HEK293 (cell line): ENCODE measurements at regions not wholly inside any gene's neighbourhood (a gene's known extent, or its start where the extent isn't known, plus 50 kb on each side); places are given as distances from the start of the nearest gene placed in this dataset.

Experiments
- CTCF ChIA-PET: fragments of 350-600 bp; formaldehyde crosslinking; extraction: SDS; loops from one replicate; lab custom pipeline; 2021; ENCODE audit warnings: antibody characterized with exemption; lab: Yijun Ruan, JAX
- POLR2A ChIA-PET: fragments of 300-600 bp; formaldehyde crosslinking; extraction: SDS; loops from one replicate; lab custom pipeline; 2020; ENCODE audit warnings: antibody characterized with exemption, inconsistent platforms; lab: Yijun Ruan, JAX
- H3K27ac ChIP-seq: fragments of 200-500 bp; sonication (Bioruptor generic); 2 replicates; pipeline ENCODE4 v1.5.1; 2014; ENCODE audit warnings: low read depth, low read length, control low read depth, inconsistent platforms; ENCODE audit errors: extremely low read depth
- H3K36me3 ChIP-seq, 2 experiments: fragments of 200-500 bp in 1 of 2; sonication (Bioruptor generic) in 1 of 2; 1 replicate in 1 of 2; 2 replicates in 1 of 2; pipeline ENCODE4 v1.5.1; 2014 to 2017; ENCODE audit warnings: inconsistent platforms in 2 of 2, low read length in 2 of 2; ENCODE audit not compliant: control insufficient read depth in 2 of 2, insufficient read depth in 1 of 2
- H3K4me1 ChIP-seq: fragments of 200-500 bp; sonication (Bioruptor generic); 2 replicates; pipeline ENCODE4 v1.5.1; 2014; ENCODE audit warnings: mild to moderate bottlenecking, low read length, inconsistent platforms; ENCODE audit not compliant: control insufficient read depth, insufficient read depth
- H3K4me3 ChIP-seq: 2 replicates; pipeline ENCODE4 v1.5.1; 2011; ENCODE audit warnings: low read depth, mild to moderate bottlenecking, control low read depth, low read length, moderate library complexity
- H3K9me3 ChIP-seq: fragments of 200-500 bp; sonication (Bioruptor generic); 2 replicates; pipeline ENCODE4 v1.5.1; 2014; ENCODE audit warnings: low read depth, low read length, inconsistent platforms; ENCODE audit not compliant: control insufficient read depth, insufficient read depth
- CTCF ChIP-seq: fragments of 450-650 bp; formaldehyde crosslinking; IDR thresholded peaks from 2 replicates; pipeline ENCODE4 v1.5.1; 2016; ENCODE audit warnings: missing biosample characterization, missing genetic modification characterization
- HOXA7 ChIP-seq: sonication (generic); formaldehyde crosslinking; IDR thresholded peaks from 2 replicates; pipeline ENCODE4 v1.8.1; 2022; ENCODE audit warnings: missing genetic modification reagents, borderline replicate concordance
- SALL2 ChIP-seq: fragments of 450-650 bp; formaldehyde crosslinking; IDR thresholded peaks from 2 replicates; pipeline ENCODE4 v1.5.0; 2017; ENCODE audit warnings: missing biosample characterization, mild to moderate bottlenecking, missing genetic modification characterization, borderline replicate concordance
- SCRT1 ChIP-seq: fragments of 450-650 bp; formaldehyde crosslinking; IDR thresholded peaks from 2 replicates; pipeline ENCODE4 v1.5.1; 2016; ENCODE audit warnings: missing biosample characterization, missing genetic modification characterization, borderline replicate concordance
- WT1 ChIP-seq: fragments of 450-650 bp; formaldehyde crosslinking; IDR thresholded peaks from 2 replicates; pipeline ENCODE4 v1.5.1; 2016; ENCODE audit warnings: missing biosample characterization, missing genetic modification characterization
- ZBTB17 ChIP-seq: fragments of 450-650 bp; formaldehyde crosslinking; IDR thresholded peaks from 2 replicates; pipeline ENCODE4 v1.5.1; 2016; ENCODE audit warnings: missing biosample characterization, missing genetic modification characterization
- ZBTB49 ChIP-seq: fragments of 450-650 bp; formaldehyde crosslinking; IDR thresholded peaks from 2 replicates; pipeline ENCODE4 v1.5.1; 2016; ENCODE audit warnings: missing biosample characterization, missing genetic modification characterization, low read depth
- ZNF121 ChIP-seq: fragments of 450-650 bp; formaldehyde crosslinking; IDR thresholded peaks from 2 replicates; pipeline ENCODE4 v1.5.1; 2016; ENCODE audit warnings: missing biosample characterization, missing genetic modification characterization
- ZNF157 ChIP-seq: fragments of 450-650 bp; formaldehyde crosslinking; IDR thresholded peaks from 2 replicates; pipeline ENCODE4 v1.5.1; 2016; ENCODE audit warnings: missing biosample characterization, missing genetic modification characterization
- ZNF19 ChIP-seq: fragments of 450-650 bp; formaldehyde crosslinking; IDR thresholded peaks from 2 replicates; pipeline ENCODE4; 2016; ENCODE audit warnings: missing biosample characterization, missing genetic modification characterization, low read depth
- ZNF214 ChIP-seq: fragments of 450-650 bp; formaldehyde crosslinking; IDR thresholded peaks from 2 replicates; pipeline ENCODE4 v1.5.1; 2017; ENCODE audit warnings: missing biosample characterization, mild to moderate bottlenecking, missing genetic modification characterization, borderline replicate concordance
- ZNF266 ChIP-seq: fragments of 450-650 bp; formaldehyde crosslinking; IDR thresholded peaks from 2 replicates; pipeline ENCODE4 v1.5.1; 2016; ENCODE audit warnings: missing biosample characterization, missing genetic modification characterization, low read depth
- ZNF280C ChIP-seq: fragments of 450-650 bp; formaldehyde crosslinking; IDR thresholded peaks from 2 replicates; pipeline ENCODE4 v1.5.1; 2016; ENCODE audit warnings: missing biosample characterization, missing genetic modification characterization
- ZNF280D ChIP-seq: fragments of 450-650 bp; formaldehyde crosslinking; IDR thresholded peaks from 2 replicates; pipeline ENCODE4 v1.5.1; 2016; ENCODE audit warnings: missing biosample characterization, missing genetic modification characterization
- ZNF302 ChIP-seq: fragments of 450-650 bp; formaldehyde crosslinking; IDR thresholded peaks from 2 replicates; pipeline ENCODE4 v1.5.1; 2016; ENCODE audit warnings: missing biosample characterization, missing genetic modification characterization, low read depth
- ZNF37A ChIP-seq: fragments of 450-650 bp; IDR thresholded peaks from 2 replicates; pipeline ENCODE4 v1.5.1; 2018; ENCODE audit warnings: missing biosample characterization, missing genetic modification characterization
- ZNF621 ChIP-seq: fragments of 450-650 bp; formaldehyde crosslinking; IDR thresholded peaks from 2 replicates; pipeline ENCODE4 v1.5.1; 2017; ENCODE audit warnings: missing biosample characterization, missing genetic modification characterization
- ZNF629 ChIP-seq: fragments of 450-650 bp; formaldehyde crosslinking; IDR thresholded peaks from 2 replicates; pipeline ENCODE4 v1.5.1; 2017; ENCODE audit warnings: missing biosample characterization, missing genetic modification characterization
- ZNF768 ChIP-seq: fragments of 450-650 bp; formaldehyde crosslinking; IDR thresholded peaks from 2 replicates; pipeline ENCODE4 v1.5.1; 2018; ENCODE audit warnings: missing biosample characterization, mild to moderate bottlenecking, missing genetic modification characterization
- ZNF792 ChIP-seq: fragments of 450-650 bp; formaldehyde crosslinking; IDR thresholded peaks from 2 replicates; pipeline ENCODE4 v1.5.1; 2016; ENCODE audit warnings: missing biosample characterization, missing genetic modification characterization
- ZNF837 ChIP-seq: fragments of 450-650 bp; formaldehyde crosslinking; IDR thresholded peaks from 2 replicates; pipeline ENCODE4 v1.5.1; 2016; ENCODE audit warnings: missing biosample characterization, missing genetic modification characterization
- ZNF843 ChIP-seq: fragments of 450-650 bp; formaldehyde crosslinking; IDR thresholded peaks from 2 replicates; pipeline ENCODE4 v1.5.1; 2016; ENCODE audit warnings: missing biosample characterization, missing genetic modification characterization
- ZXDB ChIP-seq: fragments of 450-650 bp; formaldehyde crosslinking; IDR thresholded peaks from 2 replicates; pipeline ENCODE4 v1.5.1; 2016; ENCODE audit warnings: missing biosample characterization, missing genetic modification characterization

GRCh38 chr1:55445416-55445815 is 230.3 kb upstream of the USP24 start:
- Histone ChIP-seq H3K4me1 (no peaks in the 10 kb centered on the region), H3K27ac (no peak overlapping the region), H3K4me3 (no peak overlapping the region), H3K9me3 (no peaks in the 10 kb centered on the region), H3K36me3 (no peaks in the 10 kb centered on the region)
- CTCF ChIA-PET: no interaction called here
- TF ChIP-seq ZXDB (tag by site-specific recombination): no peak
- TF ChIP-seq HOXA7 (CRISPR knock-in tag): no peak
- TF ChIP-seq ZNF629 (tag by site-specific recombination): no peak
- no peak for TF ChIP-seq ZNF302
- no peak for TF ChIP-seq ZNF768 (tag by site-specific recombination)
- no peak for TF ChIP-seq WT1 (tag by site-specific recombination)
- TF ChIP-seq ZNF157 (tag by site-specific recombination): no peak
- TF ChIP-seq ZNF792 (tag by site-specific recombination): no peak
- TF ChIP-seq ZBTB17: no peak
- no peak for TF ChIP-seq SCRT1 (tag by site-specific recombination)
- no peak for TF ChIP-seq ZNF843 (tag by site-specific recombination)
- TF ChIP-seq ZNF214: no peak
- POLR2A ChIA-PET: no interaction called here

GRCh38 chr1:55444667-55445066 is 229.5 kb upstream of the USP24 start:
- Histone ChIP-seq H3K36me3 (no peaks in the 10 kb centered on the region), H3K4me1 (no peaks in the 10 kb centered on the region), H3K27ac (no peak overlapping the region)
- TF ChIP-seq ZNF837 (tag by site-specific recombination) (no peak), ZNF19 (no peak), ZNF214 (no peak), SALL2 (tag by site-specific recombination) (no peak), ZBTB49 (tag by site-specific recombination) (no peak), ZNF266 (tag by site-specific recombination) (no peak), ZNF621 (no peak), CTCF (tag by site-specific recombination) (no peak), ZNF280C (tag by site-specific recombination) (no peak), ZNF121 (tag by site-specific recombination) (no peak), ZNF37A (tag by site-specific recombination) (no peak), ZNF280D (tag by site-specific recombination) (no peak)
- TF ChIP-seq, all 188 proteins: peak for 0
- Histone ChIP-seq H3K9me3 (no peaks in the 10 kb centered on the region), H3K4me3 (no peak overlapping the region)
- ChIA-PET POLR2A (no interaction called here), CTCF (no interaction called here)
